ENCODE measurements at regions not wholly inside any gene's neighbourhood (a gene's known extent, or its start where the extent isn't known, plus 50 kb on each side); places are given as distances from the start of the nearest gene placed in this dataset.

DNA sequence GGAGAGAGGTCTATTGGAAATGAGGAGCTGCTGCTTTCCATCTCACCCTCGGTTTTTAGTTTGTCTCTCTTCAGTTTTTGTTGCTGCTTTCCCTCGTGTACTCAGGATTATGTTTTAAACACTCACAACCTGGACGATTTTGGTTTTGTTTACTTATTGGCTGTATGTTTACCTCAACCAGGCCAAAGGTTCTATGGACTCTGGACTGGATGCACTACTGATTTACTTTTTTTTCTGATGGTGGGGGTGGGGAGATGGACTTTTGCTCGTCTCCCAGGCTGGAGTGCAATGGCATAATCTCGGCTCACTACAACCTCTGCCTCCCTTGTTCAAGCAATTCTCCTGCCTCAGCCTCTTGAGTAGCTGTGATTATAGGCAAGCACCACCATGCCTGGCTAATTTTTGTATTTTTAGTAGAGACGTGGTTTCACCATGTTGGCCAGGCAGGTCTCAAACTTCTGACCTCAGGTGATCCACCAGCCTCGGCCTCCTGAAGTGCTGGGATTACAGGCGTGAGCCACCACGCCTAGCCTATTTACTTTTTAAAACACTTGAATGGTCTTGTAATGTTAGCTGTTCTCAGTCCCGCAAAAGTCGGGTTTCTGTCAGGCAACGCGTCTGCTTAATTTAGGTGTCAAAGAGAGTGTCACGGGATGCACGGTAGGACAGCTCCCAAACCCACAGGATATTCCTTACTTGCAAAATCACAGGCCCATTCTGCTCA is 148.2 kb upstream of the RIPOR2 start:
- no peak for DNase-seq (ENCODE audit: low spot score)
- TF ChIP-seq, protein P1, sequence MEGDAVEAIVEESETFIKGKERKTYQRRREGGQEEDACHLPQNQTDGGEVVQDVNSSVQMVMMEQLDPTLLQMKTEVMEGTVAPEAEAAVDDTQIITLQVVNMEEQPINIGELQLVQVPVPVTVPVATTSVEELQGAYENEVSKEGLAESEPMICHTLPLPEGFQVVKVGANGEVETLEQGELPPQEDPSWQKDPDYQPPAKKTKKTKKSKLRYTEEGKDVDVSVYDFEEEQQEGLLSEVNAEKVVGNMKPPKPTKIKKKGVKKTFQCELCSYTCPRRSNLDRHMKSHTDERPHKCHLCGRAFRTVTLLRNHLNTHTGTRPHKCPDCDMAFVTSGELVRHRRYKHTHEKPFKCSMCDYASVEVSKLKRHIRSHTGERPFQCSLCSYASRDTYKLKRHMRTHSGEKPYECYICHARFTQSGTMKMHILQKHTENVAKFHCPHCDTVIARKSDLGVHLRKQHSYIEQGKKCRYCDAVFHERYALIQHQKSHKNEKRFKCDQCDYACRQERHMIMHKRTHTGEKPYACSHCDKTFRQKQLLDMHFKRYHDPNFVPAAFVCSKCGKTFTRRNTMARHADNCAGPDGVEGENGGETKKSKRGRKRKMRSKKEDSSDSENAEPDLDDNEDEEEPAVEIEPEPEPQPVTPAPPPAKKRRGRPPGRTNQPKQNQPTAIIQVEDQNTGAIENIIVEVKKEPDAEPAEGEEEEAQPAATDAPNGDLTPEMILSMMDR (IDR thresholded peaks at IDR 0.05; ENCODE audit: borderline replicate concordance, control extremely low read depth, extremely low read depth, insufficient read depth, missing control alignments), result no peak

DNA sequence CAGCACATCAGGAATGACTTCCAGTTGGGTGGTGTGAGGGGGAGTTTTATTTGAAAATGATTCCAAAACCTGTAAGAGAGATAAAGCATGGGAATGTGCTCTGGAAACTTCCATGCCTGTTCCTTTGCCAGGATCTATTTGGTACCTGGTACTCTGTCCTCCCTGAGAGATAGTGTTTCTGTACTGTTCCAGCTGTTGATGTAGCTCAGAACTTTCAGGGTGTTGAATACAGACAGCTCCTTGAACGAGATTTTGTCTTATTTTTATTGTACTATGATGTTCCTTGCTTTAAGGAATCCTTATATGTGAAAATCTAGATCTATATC is 148.7 kb upstream of the RIPOR2 start:
- in situ Hi-C loops (cut with MboI; ENCODE audit: low sequenced_read_pairs, unreplicated experiment), result no loop called here
- no peak for DNase-seq (ENCODE audit: low spot score)
- TF ChIP-seq, protein P1 (IDR thresholded peaks at IDR 0.05; ENCODE audit: borderline replicate concordance, control extremely low read depth, extremely low read depth, insufficient read depth, missing control alignments), result no peak

More for the DNA sequence above, 148.2 kb upstream of the RIPOR2 start:
- in situ Hi-C loops (cut with MboI; ENCODE audit: low sequenced_read_pairs, unreplicated experiment), result no loop called here

DNA sequence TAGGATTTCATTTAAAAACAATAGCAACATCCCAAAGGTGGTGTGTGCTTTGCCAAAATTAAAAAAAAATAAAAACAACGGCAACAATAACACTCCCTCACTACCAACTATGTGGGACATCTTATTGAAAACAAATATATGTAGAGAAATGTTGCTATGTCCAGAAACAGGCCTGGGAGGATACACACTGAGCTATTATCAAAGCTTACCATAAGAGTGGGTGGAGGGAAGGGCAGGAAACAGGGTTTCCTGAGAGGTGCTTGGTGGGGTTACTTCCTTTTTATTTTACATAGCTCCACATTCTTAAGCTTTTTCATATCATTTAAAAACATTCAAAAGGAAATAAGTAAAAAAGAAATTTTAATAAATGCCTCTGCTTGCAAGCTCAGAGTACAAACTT is 150.0 kb upstream of the RIPOR2 start:
- DNase-seq (ENCODE audit: low spot score), result no peak
- in situ Hi-C loops (cut with MboI; ENCODE audit: low sequenced_read_pairs, unreplicated experiment), result no loop called here
- TF ChIP-seq, protein P1 (IDR thresholded peaks at IDR 0.05; ENCODE audit: borderline replicate concordance, control extremely low read depth, extremely low read depth, insufficient read depth, missing control alignments), result no peak

DNA sequence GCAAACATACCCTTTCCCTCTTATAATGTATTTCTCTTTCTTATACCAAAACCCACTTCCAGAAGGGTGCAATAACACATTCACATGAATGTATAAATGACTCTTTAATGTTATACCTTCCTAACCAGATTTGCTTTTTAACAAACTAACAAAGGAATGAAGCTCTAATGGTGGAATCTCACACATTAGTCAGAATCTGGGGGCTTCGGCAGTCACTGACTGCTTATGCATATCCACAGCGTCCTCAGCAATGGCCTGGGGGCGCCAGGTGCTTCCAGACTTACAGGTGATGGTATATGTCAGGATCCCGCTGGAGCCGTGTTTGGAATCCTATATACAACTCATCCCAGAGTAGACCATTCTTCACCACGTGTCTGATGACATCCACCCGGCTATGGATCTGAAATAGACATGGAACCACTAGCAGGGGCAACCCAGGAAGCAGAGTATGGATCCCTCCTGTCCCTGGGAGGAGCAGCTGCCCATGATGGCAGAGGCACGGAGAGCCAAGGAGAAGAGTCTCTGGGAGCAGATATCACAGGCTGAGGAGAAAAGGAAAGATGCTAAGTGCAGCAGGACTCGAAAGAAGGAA is 150.8 kb upstream of the RIPOR2 start:
- DNase-seq (ENCODE audit: low spot score), result no peak
- TF ChIP-seq, protein P1 (IDR thresholded peaks at IDR 0.05; ENCODE audit: borderline replicate concordance, control extremely low read depth, extremely low read depth, insufficient read depth, missing control alignments), result no peak
- in situ Hi-C loops (cut with MboI; ENCODE audit: low sequenced_read_pairs, unreplicated experiment), result no loop called here

DNA sequence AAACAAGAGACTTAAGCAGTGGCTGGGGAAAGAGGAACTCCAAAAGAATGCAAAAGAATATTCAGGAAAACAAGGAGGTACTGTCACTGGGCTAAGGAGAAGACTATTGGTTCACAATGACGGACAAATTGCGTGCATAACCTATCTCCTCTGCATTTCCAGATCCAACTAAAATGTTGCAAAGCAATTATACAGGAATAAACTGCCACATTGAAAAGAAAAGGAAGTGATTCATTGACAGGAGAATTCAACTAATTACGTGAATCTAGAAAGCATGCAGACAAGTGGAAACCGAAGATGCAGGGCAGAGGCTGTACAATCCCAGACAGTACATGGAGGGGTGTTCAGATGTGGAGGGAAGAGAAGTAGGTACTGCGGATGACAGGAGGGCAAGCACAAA is 152.8 kb upstream of the RIPOR2 start:
- in situ Hi-C loops (cut with MboI; ENCODE audit: low sequenced_read_pairs, unreplicated experiment), result no loop called here
- no peak for DNase-seq (ENCODE audit: low spot score)
- TF ChIP-seq, protein P1 (IDR thresholded peaks at IDR 0.05; ENCODE audit: borderline replicate concordance, control extremely low read depth, extremely low read depth, insufficient read depth, missing control alignments), result no peak

DNA sequence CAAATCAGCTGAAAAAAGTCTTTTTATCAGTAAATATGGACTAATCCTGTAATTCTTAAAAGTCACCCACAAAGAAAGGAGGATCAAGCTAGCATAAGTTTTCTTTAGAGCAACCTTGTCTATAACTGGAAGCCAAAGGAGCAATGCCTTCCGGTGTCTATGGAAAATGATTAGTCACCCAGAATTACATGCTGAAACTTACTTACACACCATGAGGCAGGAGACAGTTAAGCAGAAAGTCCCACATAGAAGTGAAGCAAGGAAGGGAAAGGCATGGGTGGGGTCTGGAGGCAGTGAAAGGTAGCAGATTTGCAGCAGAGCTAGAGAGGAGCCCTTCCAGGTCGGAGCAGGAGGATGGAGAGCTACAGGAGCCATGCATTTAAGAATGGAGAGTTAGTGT is 153.7 kb upstream of the RIPOR2 start:
- no peak for DNase-seq (ENCODE audit: low spot score)
- TF ChIP-seq, protein P1 (IDR thresholded peaks at IDR 0.05; ENCODE audit: borderline replicate concordance, control extremely low read depth, extremely low read depth, insufficient read depth, missing control alignments), result no peak
- in situ Hi-C loops (cut with MboI; ENCODE audit: low sequenced_read_pairs, unreplicated experiment), result no loop called here
